ENCODE measurements at regions not wholly inside any gene's neighbourhood (a gene's known extent, or its start where the extent isn't known, plus 50 kb on each side); places are given as distances from the start of the nearest gene placed in this dataset.

DNA sequence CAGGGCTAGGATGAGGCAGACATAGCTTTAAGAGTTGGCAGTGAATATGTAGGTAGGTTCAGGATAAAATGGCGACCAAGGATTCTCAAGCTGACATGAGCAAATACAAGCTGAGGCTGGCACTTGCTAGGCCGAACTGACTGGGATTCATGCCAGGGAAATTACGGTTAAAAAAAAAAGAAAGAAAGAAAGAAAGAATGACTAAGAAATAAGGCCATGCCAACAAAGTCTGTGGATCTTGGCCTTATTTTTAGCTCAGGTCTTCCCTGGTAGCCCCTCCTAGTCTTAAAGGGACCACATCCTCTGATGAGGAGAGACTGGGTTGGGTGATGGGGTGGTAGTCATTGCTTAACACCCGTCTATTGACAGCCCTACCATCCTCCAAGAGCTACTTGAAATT, 64.4 kb upstream of the KLHL13 start:
- DNase-seq (ENCODE audit: low read depth): peak; percentile 60
- H3K4me3 ChIP-seq (ENCODE audit: control insufficient read depth, low read depth, low read length): no peak overlapping the region
- no peak for TF ChIP-seq CTCF (conservative IDR thresholded peaks at IDR 0.05; ENCODE audit: control insufficient read depth, insufficient read depth, low read depth, low read length)

- H3K4me3 ChIP-seq (ENCODE audit: control insufficient read depth, low read depth, low read length): no peak overlapping the region
- peak; percentile 27 for DNase-seq (ENCODE audit: low read depth)
- no peak for TF ChIP-seq CTCF (conservative IDR thresholded peaks at IDR 0.05; ENCODE audit: control insufficient read depth, insufficient read depth, low read depth, low read length)
These were observed 65.4 kb upstream of the KLHL13 start for GRCh38 chrX:118182025-118182424.

- H3K4me3 ChIP-seq (ENCODE audit: control insufficient read depth, low read depth, low read length): no peak overlapping the region
- DNase-seq (ENCODE audit: low read depth): no peak
- TF ChIP-seq CTCF (conservative IDR thresholded peaks at IDR 0.05; ENCODE audit: control insufficient read depth, insufficient read depth, low read depth, low read length): no peak
These were observed 66.1 kb upstream of the KLHL13 start for GRCh38 chrX:118182681-118183080.

GRCh38 chrX:118183606-118184005, 67.0 kb upstream of the KLHL13 start:
- H3K4me3 ChIP-seq (ENCODE audit: control insufficient read depth, low read depth, low read length): no peak overlapping the region
- DNase-seq (ENCODE audit: low read depth): no peak
- TF ChIP-seq CTCF (conservative IDR thresholded peaks at IDR 0.05; ENCODE audit: control insufficient read depth, insufficient read depth, low read depth, low read length): peak; percentile 29

DNA sequence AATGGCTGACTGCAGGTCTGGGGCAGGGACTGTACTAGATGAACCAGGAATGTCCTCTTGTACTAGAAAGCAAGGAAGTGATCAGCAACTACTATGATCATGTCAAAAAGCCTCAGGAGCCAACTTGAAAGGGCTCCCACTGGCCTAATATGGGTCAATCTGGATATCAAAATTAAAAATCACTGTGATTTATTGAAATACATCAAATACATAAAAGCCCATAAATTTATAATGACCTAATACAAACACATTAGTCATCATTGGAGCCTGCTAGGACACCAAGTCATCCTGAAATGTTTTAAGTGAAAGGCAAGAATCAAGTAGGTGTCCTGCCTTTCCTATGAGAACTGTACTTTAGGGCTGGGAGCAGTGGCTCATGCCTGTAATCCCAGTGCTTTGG, 70.5 kb upstream of the KLHL13 start:
- no peak for DNase-seq (ENCODE audit: low read depth)
- no peak for TF ChIP-seq CTCF (conservative IDR thresholded peaks at IDR 0.05; ENCODE audit: control insufficient read depth, insufficient read depth, low read depth, low read length)
- H3K4me3 ChIP-seq (ENCODE audit: control insufficient read depth, low read depth, low read length): no peak overlapping the region

DNA sequence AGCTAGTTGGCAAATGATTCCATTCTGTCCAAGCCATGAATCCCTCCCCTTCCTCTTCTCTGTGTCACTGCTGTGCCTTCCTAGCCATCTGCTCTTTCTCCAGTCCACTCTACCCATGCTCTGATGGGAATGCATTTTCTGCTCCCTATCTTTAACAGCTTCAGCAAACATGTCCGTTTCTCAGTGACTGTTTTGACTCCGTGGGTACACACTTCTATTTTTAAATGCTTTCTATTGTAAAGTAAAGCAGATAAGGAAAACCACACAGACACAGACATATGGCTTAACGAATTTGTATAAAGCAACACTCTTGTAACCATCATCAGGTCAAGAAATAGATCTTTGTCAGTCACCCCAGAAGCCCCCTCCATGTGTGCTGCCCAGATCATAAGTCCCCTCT, 72.4 kb upstream of the KLHL13 start:
- DNase-seq (ENCODE audit: low read depth): no peak
- H3K4me3 ChIP-seq (ENCODE audit: control insufficient read depth, low read depth, low read length): no peak overlapping the region
- no peak for TF ChIP-seq CTCF (conservative IDR thresholded peaks at IDR 0.05; ENCODE audit: control insufficient read depth, insufficient read depth, low read depth, low read length)

DNA sequence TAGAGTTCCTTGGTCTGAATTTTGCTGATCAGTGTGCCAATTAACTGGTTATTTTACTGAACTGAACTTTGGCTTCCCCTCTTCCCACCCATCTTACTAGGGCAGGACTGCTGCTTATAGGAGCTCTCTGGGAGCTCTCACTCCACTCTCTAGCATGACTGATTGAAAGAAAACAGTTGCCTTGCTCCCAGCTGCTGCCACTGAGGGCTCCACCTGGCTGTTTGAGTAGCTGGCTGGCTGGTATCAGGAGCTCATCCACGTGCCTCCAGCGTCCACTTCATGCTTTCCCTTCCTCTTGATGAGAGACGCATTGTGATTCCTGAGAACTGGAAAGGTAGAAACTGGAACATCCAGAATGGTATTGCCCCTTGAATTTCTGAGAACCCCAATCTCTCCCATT, 73.0 kb upstream of the KLHL13 start:
- no peak overlapping the region for H3K4me3 ChIP-seq (ENCODE audit: control insufficient read depth, low read depth, low read length)
- no peak for TF ChIP-seq CTCF (conservative IDR thresholded peaks at IDR 0.05; ENCODE audit: control insufficient read depth, insufficient read depth, low read depth, low read length)
- no peak for DNase-seq (ENCODE audit: low read depth)
